HepG2 (cell line): ENCODE measurements at regions not wholly inside any gene's neighbourhood (a gene's known extent, or its start where the extent isn't known, plus 50 kb on each side); places are given as distances from the start of the nearest gene placed in this dataset.

Source experiments
- ATAC-seq: fragments of 200-7000 bp; cut with Tn5 transposase; 3 replicates; pipeline ENCODE4 v1.9.1; 2020; ENCODE audit warnings: mild to moderate bottlenecking, moderate library complexity
- BruUV-seq: library from RNA; stranded (reverse); fragments of 400-500 nt; replicated peaks from 2 replicates; lab custom pipeline; 2021; lab: Mats Ljungman, UMichigan
- CTCF ChIA-PET: fragments of 300-600 bp; formaldehyde crosslinking; extraction: SDS; loops from one replicate; lab custom pipeline; 2021; ENCODE audit warnings: low total read pairs, inconsistent platforms, low intra/inter-chr PET ratio; lab: Yijun Ruan, JAX
- POLR2A ChIA-PET: fragments of 350-600 bp; sonication (Branson Sonifier 250); formaldehyde crosslinking; loops from one replicate; lab custom pipeline; 2020; ENCODE audit warnings: antibody characterized with exemption, inconsistent platforms; lab: Yijun Ruan, JAX
- DNase-seq: peaks from one replicate; pipeline ENCODE4 v3.0.0-alpha.2; 2015; ENCODE audit warnings: low spot score
- FAIRE-seq: peaks from 3 replicates; lab custom pipeline; 2011; peaks lifted over from hg19 to GRCh38; lab: Jason Lieb, UNC
- H2AFZ ChIP-seq: one replicate; pipeline ENCODE4 v1.6.1; 2011; ENCODE audit warnings: low read length, inconsistent platforms
- H3K27ac ChIP-seq: fragments of 300-600 bp; 3 replicates; pipeline ENCODE4 v1.8.0; 2011; ENCODE audit warnings: mixed run types, mild to moderate bottlenecking, mixed read lengths, low read length, inconsistent platforms; ENCODE audit not compliant: insufficient read depth; ENCODE audit errors: extremely low read length
- H3K27me3 ChIP-seq, 2 experiments: fragments of 200-600 bp in 1 of 2; 2 replicates in 1 of 2; 3 replicates in 1 of 2; pipeline versions ENCODE4 v1.6.0 to v1.8.0; 2011; ENCODE audit warnings: low read length in 2 of 2, mild to moderate bottlenecking in 2 of 2, moderate library complexity in 2 of 2, inconsistent platforms in 1 of 2; ENCODE audit not compliant: insufficient read depth in 2 of 2, control insufficient read depth in 1 of 2
- H3K36me3 ChIP-seq, 2 experiments: fragments of 200-600 bp in 1 of 2; replicated peaks in 1 of 2; 2 replicates in 1 of 2; 3 replicates in 1 of 2; pipeline versions ENCODE4 v1.5.1 to v1.8.0; 2011; ENCODE audit warnings: low read length in 2 of 2, inconsistent platforms in 1 of 2; ENCODE audit not compliant: insufficient read depth in 2 of 2, control insufficient read depth in 1 of 2
- H3K4me1 ChIP-seq: 2 replicates; pipeline ENCODE4 v1.5.1; 2012; ENCODE audit warnings: low read length, inconsistent platforms; ENCODE audit not compliant: insufficient read depth
- H3K4me2 ChIP-seq: 2 replicates; pipeline ENCODE4 v1.6.0; 2011; ENCODE audit warnings: low read depth, low read length, inconsistent platforms
- H3K4me3 ChIP-seq, 3 experiments: fragments of 200-600 bp in 1 of 3; sonication (generic), shearing (Covaris generic) in 1 of 3; replicated peaks in 1 of 3; 2 replicates each; pipeline ENCODE4 v1.5.1; 2011 to 2016; ENCODE audit warnings: low read length in 3 of 3, inconsistent platforms in 2 of 3, low read depth in 2 of 3, mild to moderate bottlenecking in 2 of 3, control low read depth in 1 of 3, mixed read lengths in 1 of 3; ENCODE audit not compliant: insufficient read depth in 1 of 3
- H3K79me2 ChIP-seq: one replicate; pipeline ENCODE4 v1.6.1; 2011; ENCODE audit warnings: low read length, inconsistent platforms; ENCODE audit not compliant: insufficient read depth
- H3K9ac ChIP-seq: 2 replicates; pipeline ENCODE4 v1.6.0; 2011; ENCODE audit warnings: mild to moderate bottlenecking, low read depth, low read length, inconsistent platforms; ENCODE audit not compliant: insufficient read depth
- H3K9me3 ChIP-seq: 2 replicates; pipeline ENCODE4 v1.5.1; 2012; ENCODE audit warnings: mild to moderate bottlenecking, low read length
- H4K20me1 ChIP-seq: 2 replicates; pipeline ENCODE4 v1.6.0; 2011; ENCODE audit warnings: inconsistent platforms, mild to moderate bottlenecking, low read length, moderate library complexity; ENCODE audit not compliant: insufficient read depth
- MAF1 ChIP-seq: sonication (generic); formaldehyde crosslinking; IDR thresholded peaks from 2 replicates; pipeline ENCODE4 v1.5.0; 2020; ENCODE audit warnings: missing genetic modification reagents, borderline replicate concordance
- PHF20 ChIP-seq: sonication (generic); formaldehyde crosslinking; IDR thresholded peaks from 2 replicates; pipeline ENCODE4 v1.5.0; 2020; ENCODE audit warnings: mild to moderate bottlenecking, missing genetic modification reagents
- RXRB ChIP-seq: IDR thresholded peaks from 2 replicates; pipeline ENCODE4 v1.6.1; 2016; ENCODE audit warnings: borderline replicate concordance, missing genetic modification reagents, missing compliant biosample characterization
- TBX2 ChIP-seq: sonication (generic); formaldehyde crosslinking; IDR thresholded peaks from 2 replicates; pipeline ENCODE4 v1.5.0; 2020; ENCODE audit warnings: missing genetic modification reagents, mild to moderate bottlenecking, borderline replicate concordance
- ZFP36L1 ChIP-seq: sonication (generic); formaldehyde crosslinking; IDR thresholded peaks from 2 replicates; pipeline ENCODE4 v1.8.0; 2022; ENCODE audit warnings: mild to moderate bottlenecking, missing genetic modification reagents, moderate library complexity
- ZNF30 ChIP-seq: sonication (generic); formaldehyde crosslinking; IDR thresholded peaks from 2 replicates; pipeline ENCODE4 v1.5.0; 2020; ENCODE audit warnings: mild to moderate bottlenecking, missing genetic modification reagents
- ZNF432 ChIP-seq: sonication (generic); formaldehyde crosslinking; IDR thresholded peaks from 2 replicates; pipeline ENCODE4 v1.5.0; 2020; ENCODE audit warnings: missing genetic modification reagents, mild to moderate bottlenecking, borderline replicate concordance
- ZNF660 ChIP-seq: sonication (generic); formaldehyde crosslinking; IDR thresholded peaks from 2 replicates; pipeline ENCODE4 v1.5.1; 2020; ENCODE audit warnings: mild to moderate bottlenecking, low read depth, missing genetic modification reagents, borderline replicate concordance
- ZNF839 ChIP-seq: sonication (generic); formaldehyde crosslinking; IDR thresholded peaks from 2 replicates; pipeline ENCODE4 v1.4.0; 2020; ENCODE audit warnings: missing genetic modification reagents, mild to moderate bottlenecking, borderline replicate concordance
- WGBS: methylation state at CpG from one replicate; pipeline ENCODE4 v1.1.6; 2017; ENCODE audit warnings: low lambda C conversion rate; 5-methylcytosine and 5-hydroxymethylcytosine counted together
- in situ Hi-C: cut with HindIII; loops from 2 replicates; pipeline ENCODE4 v1.10.0; 2017; ENCODE audit warnings: low pct_unique_long_range_greater_than_20kb; ENCODE audit not compliant: extremely low pct_ligation_motif_present
- intact Hi-C: fragments of 100-400 bp; cut with micrococcal nuclease; formaldehyde crosslinking; loops from one replicate; pipeline ENCODE4 v1.10.0; 2022; ENCODE audit not compliant: unreplicated experiment
- TF ChIP-seq, protein P1 (sequence below): sonication (generic); formaldehyde crosslinking; IDR thresholded peaks from 2 replicates; pipeline ENCODE4 v1.4.0; 2020; ENCODE audit warnings: missing genetic modification reagents, borderline replicate concordance

DNA sequence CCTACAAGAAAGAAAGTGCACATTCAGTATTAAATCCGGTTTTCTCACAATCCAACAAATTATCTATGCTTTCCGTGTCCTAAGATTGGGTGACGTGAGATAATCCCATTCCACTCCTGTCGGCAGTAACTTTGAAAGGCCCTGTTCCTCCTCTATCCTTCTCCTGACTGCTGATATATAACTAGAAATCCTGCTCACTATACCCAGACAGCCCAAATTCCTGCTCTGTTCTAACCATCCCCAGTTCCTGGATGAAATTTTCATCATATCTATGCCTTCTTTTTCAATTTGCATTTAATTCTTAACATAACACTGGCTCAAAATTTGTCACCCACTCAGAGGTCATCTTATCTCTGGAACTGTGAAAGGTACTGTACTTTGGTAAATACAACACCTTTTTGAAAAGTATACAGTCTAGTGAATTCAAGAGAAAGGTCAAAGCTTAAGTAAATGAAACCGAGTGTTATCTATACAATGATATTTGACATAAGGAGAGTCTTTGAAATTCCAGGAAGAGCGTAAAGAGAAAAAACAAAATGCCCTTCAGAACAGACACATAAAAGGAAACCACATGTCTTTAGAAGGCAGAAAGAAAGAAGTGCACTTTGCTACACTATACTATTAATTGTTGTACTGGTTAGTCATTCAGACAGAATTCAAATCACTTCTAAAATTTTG lies 200.5 kb upstream of the NEGR1 start (continued):
- TF ChIP-seq MAF1: no peak
- TF ChIP-seq RXRB: peak; percentile 85
- TF ChIP-seq ZNF660 (CRISPR knock-in tag): no peak
- TF ChIP-seq, protein P1, sequence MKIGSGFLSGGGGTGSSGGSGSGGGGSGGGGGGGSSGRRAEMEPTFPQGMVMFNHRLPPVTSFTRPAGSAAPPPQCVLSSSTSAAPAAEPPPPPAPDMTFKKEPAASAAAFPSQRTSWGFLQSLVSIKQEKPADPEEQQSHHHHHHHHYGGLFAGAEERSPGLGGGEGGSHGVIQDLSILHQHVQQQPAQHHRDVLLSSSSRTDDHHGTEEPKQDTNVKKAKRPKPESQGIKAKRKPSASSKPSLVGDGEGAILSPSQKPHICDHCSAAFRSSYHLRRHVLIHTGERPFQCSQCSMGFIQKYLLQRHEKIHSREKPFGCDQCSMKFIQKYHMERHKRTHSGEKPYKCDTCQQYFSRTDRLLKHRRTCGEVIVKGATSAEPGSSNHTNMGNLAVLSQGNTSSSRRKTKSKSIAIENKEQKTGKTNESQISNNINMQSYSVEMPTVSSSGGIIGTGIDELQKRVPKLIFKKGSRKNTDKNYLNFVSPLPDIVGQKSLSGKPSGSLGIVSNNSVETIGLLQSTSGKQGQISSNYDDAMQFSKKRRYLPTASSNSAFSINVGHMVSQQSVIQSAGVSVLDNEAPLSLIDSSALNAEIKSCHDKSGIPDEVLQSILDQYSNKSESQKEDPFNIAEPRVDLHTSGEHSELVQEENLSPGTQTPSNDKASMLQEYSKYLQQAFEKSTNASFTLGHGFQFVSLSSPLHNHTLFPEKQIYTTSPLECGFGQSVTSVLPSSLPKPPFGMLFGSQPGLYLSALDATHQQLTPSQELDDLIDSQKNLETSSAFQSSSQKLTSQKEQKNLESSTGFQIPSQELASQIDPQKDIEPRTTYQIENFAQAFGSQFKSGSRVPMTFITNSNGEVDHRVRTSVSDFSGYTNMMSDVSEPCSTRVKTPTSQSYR (CRISPR knock-in tag): peak; percentile 11; the same call in 1 of the 2 replicates
- TF ChIP-seq ZFP36L1 (CRISPR knock-in tag): peak; percentile 84; the same call in 1 of the 2 replicates
- TF ChIP-seq ZNF839 (CRISPR knock-in tag): no peak
- TF ChIP-seq ZNF30 (CRISPR knock-in tag): no peak

DNA sequence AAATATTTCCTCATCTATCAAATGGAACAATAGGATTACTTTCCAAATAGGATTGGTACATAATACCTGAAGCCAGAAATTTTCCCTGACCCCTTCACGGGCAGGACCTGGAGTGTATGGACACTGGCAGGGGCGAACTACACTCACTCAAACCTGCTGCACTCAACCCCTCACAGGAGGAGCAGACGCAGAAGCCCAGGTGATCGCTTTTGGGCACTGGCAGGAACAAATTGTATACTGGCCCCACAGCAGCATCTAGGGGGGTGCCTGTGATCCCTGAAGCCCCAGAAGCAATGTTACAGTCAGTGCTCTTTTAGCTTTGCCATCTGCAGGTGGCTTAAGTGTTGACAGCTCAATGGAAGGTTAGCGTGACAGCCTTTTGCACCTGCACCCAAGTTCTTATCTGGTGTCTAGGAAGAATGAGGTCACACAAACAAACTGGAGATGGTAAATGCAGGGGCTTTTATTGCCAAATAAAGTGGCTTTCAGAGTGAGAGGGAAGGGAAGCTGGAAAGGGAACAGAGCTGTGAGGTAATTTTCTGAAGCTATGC lies 199.2 kb upstream of the NEGR1 start:
- H3K79me2 ChIP-seq: no peaks in the 10 kb centered on the region
- DNase-seq: no peak
- TF ChIP-seq ZNF432 (CRISPR knock-in tag): no peak
- TF ChIP-seq PHF20 (CRISPR knock-in tag): no peak
- peak; percentile 45; the same call in 1 of the 2 replicates for TF ChIP-seq TBX2
- TF ChIP-seq, all 625 proteins: peak for 1
- no peak overlapping the region for H3K4me3 ChIP-seq
- peaks cover 47% of the 10 kb centered on the region for H3K4me1 ChIP-seq
- H3K27ac ChIP-seq: no peak overlapping the region
- H3K4me2 ChIP-seq: no peak overlapping the region
- no peak for ATAC-seq
- peaks cover 28% of the 10 kb centered on the region for H3K9me3 ChIP-seq
- no TSS peak for BruUV-seq
- FAIRE-seq: no peak
- intact Hi-C loops (loop anchor here (5.0 to 10.0 kb wide), 3 partner anchors 199 to 1397 kb away; partner anchors contain the start of genes NEGR1 and ZRANB2), in situ Hi-C loops (no loop called here)
- no peaks in the 10 kb centered on the region for H3K36me3 ChIP-seq
- 73% methylated on average over 5 of the region's 5 CpGs for WGBS
- ChIA-PET POLR2A (no interaction called here), CTCF (no interaction called here)
- H4K20me1 ChIP-seq: no peaks in the 10 kb centered on the region
- no peaks in the 10 kb centered on the region for H3K27me3 ChIP-seq
- H2AFZ ChIP-seq: no peak overlapping the region
- H3K9ac ChIP-seq: no peak overlapping the region
